RWPE1 (cell line): ENCODE measurements at regions not wholly inside any gene's neighbourhood (a gene's known extent, or its start where the extent isn't known, plus 50 kb on each side); places are given as distances from the start of the nearest gene placed in this dataset.
A peak's percentile ranks its signal among the peaks of the same experiment; 100 is the strongest.

ENCODE experiments used
- CTCF ChIA-PET: fragments of 350-600 bp; sonication (Branson Sonifier 250); formaldehyde crosslinking; extraction: SDS; loops from one replicate; lab custom pipeline; 2021; lab: Yijun Ruan, JAX
- POLR2A ChIA-PET: fragments of 400-600 bp; formaldehyde crosslinking; extraction: SDS; loops from one replicate; lab custom pipeline; 2020; ENCODE audit warnings: antibody characterized with exemption; ENCODE audit not compliant: low non-redundant PET; lab: Yijun Ruan, JAX
- DNase-seq: peaks from one replicate; pipeline ENCODE4 v3.0.0; 2012; ENCODE audit warnings: low spot score
- H3K27ac ChIP-seq: fragments of 450-650 bp; 2 replicates; pipeline ENCODE4 v1.5.1; 2017
- CTCF ChIP-seq: fragments of 450-650 bp; conservative IDR thresholded peaks from 2 replicates; pipeline ENCODE4 v1.5.1; 2017; ENCODE audit warnings: low read depth, mild to moderate bottlenecking

GRCh38 chr13:26155568-26155967, 66.5 kb downstream of the RNF6 start:
- no peak overlapping the region for H3K27ac ChIP-seq
- TF ChIP-seq CTCF, result no peak
- ChIA-PET POLR2A (no interaction called here), CTCF (no interaction called here)
- DNase-seq, result no peak

GRCh38 chr13:26133851-26134250, 82.0 kb upstream of the SHISA2 start:
- POLR2A ChIA-PET, result no interaction called here
- CTCF ChIA-PET, result interaction anchor here (0.7 kb wide), 1 partner anchor 433 kb away, joined by 3 read pairs; no protein-coding TSS in a partner anchor
- H3K27ac ChIP-seq, result no peak overlapping the region
- DNase-seq, result no peak
- no peak for TF ChIP-seq CTCF

GRCh38 chr13:26133286-26133685, 81.5 kb upstream of the SHISA2 start:
- CTCF ChIA-PET, result interaction anchor here (0.7 kb wide), 1 partner anchor 432 kb away, joined by 3 read pairs; no protein-coding TSS in a partner anchor
- no peak for TF ChIP-seq CTCF
- H3K27ac ChIP-seq, result no peak overlapping the region
- DNase-seq, result no peak
- POLR2A ChIA-PET, result no interaction called here

- TF ChIP-seq CTCF, result peak; percentile 33
- ChIA-PET CTCF (interaction anchor here (0.5 kb wide), 1 partner anchor 605 kb away, joined by 3 read pairs; no protein-coding TSS in a partner anchor), POLR2A (no interaction called here)
- H3K27ac ChIP-seq, result no peak overlapping the region
- DNase-seq, result peak; percentile 3
Observed at GRCh38 chr13:26132756-26133155, 80.9 kb upstream of the SHISA2 start.

GRCh38 chr13:26128676-26129075, 76.9 kb upstream of the SHISA2 start:
- no peak overlapping the region for H3K27ac ChIP-seq
- no peak for TF ChIP-seq CTCF
- CTCF ChIA-PET, result interaction anchor here (0.6 kb wide), 1 partner anchor 1855 kb away, joined by 3 read pairs; no protein-coding TSS in a partner anchor
- no peak for DNase-seq
- POLR2A ChIA-PET, result no interaction called here

- CTCF ChIA-PET, result no interaction called here
- DNase-seq, result no peak
- TF ChIP-seq CTCF, result no peak
- POLR2A ChIA-PET, result no interaction called here
- H3K27ac ChIP-seq, result no peak overlapping the region
Observed at GRCh38 chr13:26117620-26118019, 65.8 kb upstream of the SHISA2 start.
